ENCODE measurements at regions not wholly inside any gene's neighbourhood (a gene's known extent, or its start where the extent isn't known, plus 50 kb on each side); places are given as distances from the start of the nearest gene placed in this dataset.

GRCh38 chr1:163596541-163597258 lies 274.9 kb downstream of the NUF2 start:
- no peaks in the 10 kb centered on the region for H3K9me3 ChIP-seq (ENCODE audit: insufficient read depth, low read depth, low read length)
- FAIRE-seq (no peak), DNase-seq (ENCODE audit: low read depth) (no peak)
- H3K27me3 Mint-ChIP-seq (ENCODE audit: low read depth, unreplicated experiment) = no peaks in the 10 kb centered on the region
- H3K27me3 ChIP-seq (ENCODE audit: insufficient read depth, low read length) = no peaks in the 10 kb centered on the region
- H3K79me2 ChIP-seq (ENCODE audit: insufficient read depth, low read length) = no peaks in the 10 kb centered on the region
- H4K20me1 ChIP-seq (ENCODE audit: insufficient read depth, low read length) = no peaks in the 10 kb centered on the region
- no peak overlapping the region for H3K4me2 ChIP-seq (ENCODE audit: low read length)
- H3K4me1 ChIP-seq (ENCODE audit: insufficient read depth, low read length) = no peaks in the 10 kb centered on the region
- no peaks in the 10 kb centered on the region for H3K36me3 Mint-ChIP-seq (ENCODE audit: low read depth, unreplicated experiment)
- no peaks in the 10 kb centered on the region for H3K4me1 Mint-ChIP-seq (ENCODE audit: low read depth, unreplicated experiment)
- no peaks in the 10 kb centered on the region for H3K36me3 ChIP-seq (ENCODE audit: insufficient read depth, low read length)
- H3K27ac ChIP-seq (ENCODE audit: low read depth, low read length) = no peak overlapping the region
- no peak overlapping the region for H3K4me3 Mint-ChIP-seq (ENCODE audit: unreplicated experiment)
- no peak overlapping the region for H3K4me3 ChIP-seq (ENCODE audit: insufficient read depth, low read depth, low read length)
- H3K27ac Mint-ChIP-seq (ENCODE audit: unreplicated experiment) = no peak overlapping the region
- H3K9me3 Mint-ChIP-seq (ENCODE audit: unreplicated experiment) = peaks cover 2% of the 10 kb centered on the region
- TF ChIP-seq EZH2 (IDR thresholded peaks at IDR 0.05; ENCODE audit: insufficient read depth, low read length) (no peak), CTCF (IDR thresholded peaks at IDR 0.05; ENCODE audit: insufficient read depth, low read depth, low read length) (no peak)
- H2AFZ ChIP-seq (ENCODE audit: low read depth, low read length) = no peak overlapping the region
- H3K9ac ChIP-seq (ENCODE audit: low read length) = no peak overlapping the region

GRCh38 chr1:163604321-163604720 lies 282.6 kb downstream of the NUF2 start:
- no peak overlapping the region for H3K4me3 Mint-ChIP-seq (ENCODE audit: unreplicated experiment)
- Histone ChIP-seq H3K27me3 (ENCODE audit: insufficient read depth, low read length) (no peaks in the 10 kb centered on the region), H3K9ac (ENCODE audit: low read length) (no peak overlapping the region), H3K4me2 (ENCODE audit: low read length) (no peak overlapping the region), H3K4me3 (ENCODE audit: insufficient read depth, low read depth, low read length) (no peak overlapping the region), H3K4me1 (ENCODE audit: insufficient read depth, low read length) (no peaks in the 10 kb centered on the region), H3K27ac (ENCODE audit: low read depth, low read length) (no peak overlapping the region), H4K20me1 (ENCODE audit: insufficient read depth, low read length) (no peaks in the 10 kb centered on the region), H3K9me3 (ENCODE audit: insufficient read depth, low read depth, low read length) (no peaks in the 10 kb centered on the region), H3K36me3 (ENCODE audit: insufficient read depth, low read length) (no peaks in the 10 kb centered on the region), H3K79me2 (ENCODE audit: insufficient read depth, low read length) (no peaks in the 10 kb centered on the region), H2AFZ (ENCODE audit: low read depth, low read length) (no peak overlapping the region)
- FAIRE-seq = no peak
- no peaks in the 10 kb centered on the region for H3K4me1 Mint-ChIP-seq (ENCODE audit: low read depth, unreplicated experiment)
- H3K27ac Mint-ChIP-seq (ENCODE audit: unreplicated experiment) = no peak overlapping the region
- no peak for TF ChIP-seq EZH2 (IDR thresholded peaks at IDR 0.05; ENCODE audit: insufficient read depth, low read length)
- no peak for TF ChIP-seq CTCF (IDR thresholded peaks at IDR 0.05; ENCODE audit: insufficient read depth, low read depth, low read length)
- no peaks in the 10 kb centered on the region for H3K36me3 Mint-ChIP-seq (ENCODE audit: low read depth, unreplicated experiment)
- H3K27me3 Mint-ChIP-seq (ENCODE audit: low read depth, unreplicated experiment) = no peaks in the 10 kb centered on the region
- no peaks in the 10 kb centered on the region for H3K9me3 Mint-ChIP-seq (ENCODE audit: unreplicated experiment)
- DNase-seq (ENCODE audit: low read depth) = no peak

GRCh38 chr1:163604896-163605295 lies 283.1 kb downstream of the NUF2 start:
- Histone ChIP-seq H3K27me3 (ENCODE audit: insufficient read depth, low read length) (no peaks in the 10 kb centered on the region), H4K20me1 (ENCODE audit: insufficient read depth, low read length) (no peaks in the 10 kb centered on the region), H3K4me3 (ENCODE audit: insufficient read depth, low read depth, low read length) (no peak overlapping the region), H2AFZ (ENCODE audit: low read depth, low read length) (no peak overlapping the region), H3K36me3 (ENCODE audit: insufficient read depth, low read length) (no peaks in the 10 kb centered on the region), H3K79me2 (ENCODE audit: insufficient read depth, low read length) (no peaks in the 10 kb centered on the region), H3K9me3 (ENCODE audit: insufficient read depth, low read depth, low read length) (no peaks in the 10 kb centered on the region), H3K9ac (ENCODE audit: low read length) (no peak overlapping the region), H3K4me2 (ENCODE audit: low read length) (no peak overlapping the region), H3K27ac (ENCODE audit: low read depth, low read length) (no peak overlapping the region), H3K4me1 (ENCODE audit: insufficient read depth, low read length) (no peaks in the 10 kb centered on the region)
- H3K27ac Mint-ChIP-seq (ENCODE audit: unreplicated experiment) = no peak overlapping the region
- no peaks in the 10 kb centered on the region for H3K4me1 Mint-ChIP-seq (ENCODE audit: low read depth, unreplicated experiment)
- no peaks in the 10 kb centered on the region for H3K9me3 Mint-ChIP-seq (ENCODE audit: unreplicated experiment)
- H3K36me3 Mint-ChIP-seq (ENCODE audit: low read depth, unreplicated experiment) = no peaks in the 10 kb centered on the region
- no peak for TF ChIP-seq EZH2 (IDR thresholded peaks at IDR 0.05; ENCODE audit: insufficient read depth, low read length)
- TF ChIP-seq CTCF (IDR thresholded peaks at IDR 0.05; ENCODE audit: insufficient read depth, low read depth, low read length) = no peak
- FAIRE-seq (no peak), DNase-seq (ENCODE audit: low read depth) (no peak)
- no peak overlapping the region for H3K4me3 Mint-ChIP-seq (ENCODE audit: unreplicated experiment)
- H3K27me3 Mint-ChIP-seq (ENCODE audit: low read depth, unreplicated experiment) = no peaks in the 10 kb centered on the region

Measured in astrocyte (in vitro differentiated cells and primary cell).